HG02759 (cell line): ENCODE measurements at regions not wholly inside any gene's neighbourhood (a gene's known extent, or its start where the extent isn't known, plus 50 kb on each side); places are given as distances from the start of the nearest gene placed in this dataset.
"Not testable (repeated sequence)": the region's sequence is repeated elsewhere in the genome, so short reads cannot be mapped to it uniquely, and the experiment has no call there.

Experiments used
- ATAC-seq: cut with Tn5 transposase; IDR thresholded peaks from one replicate; pipeline ENCODE4 v1.9.1; 2021; ENCODE audit warnings: mild to moderate bottlenecking, moderate library complexity; ENCODE audit not compliant: unreplicated experiment

GRCh38 chr4:111020476-111020875 is 397.6 kb upstream of the PITX2 start:
- no peak for ATAC-seq

DNA sequence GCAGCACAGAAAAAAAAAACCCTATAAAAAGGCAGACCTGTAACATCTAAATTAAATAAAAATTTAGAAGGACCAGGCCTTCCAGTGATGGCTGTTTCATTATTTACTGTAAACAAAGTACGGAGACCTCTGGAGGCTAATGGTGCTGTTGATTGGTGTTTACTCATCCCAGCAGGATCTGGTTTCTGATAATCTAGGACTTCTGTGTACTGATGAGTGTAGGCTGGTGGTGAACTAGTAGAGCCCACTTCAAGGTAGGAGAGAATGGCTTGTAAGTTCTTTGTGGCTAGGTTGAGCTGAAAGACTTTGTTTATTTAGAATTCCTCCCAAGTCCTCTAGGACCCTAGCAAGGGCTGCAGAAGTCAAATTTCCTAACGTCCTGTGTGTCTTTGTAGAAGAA is 398.1 kb upstream of the PITX2 start:
- no peak for ATAC-seq

GRCh38 chr4:111022758-111023157 is 399.9 kb upstream of the PITX2 start:
- ATAC-seq = no peak

GRCh38 chr4:111027526-111027925 is 404.6 kb upstream of the PITX2 start:
- no peak for ATAC-seq

DNA sequence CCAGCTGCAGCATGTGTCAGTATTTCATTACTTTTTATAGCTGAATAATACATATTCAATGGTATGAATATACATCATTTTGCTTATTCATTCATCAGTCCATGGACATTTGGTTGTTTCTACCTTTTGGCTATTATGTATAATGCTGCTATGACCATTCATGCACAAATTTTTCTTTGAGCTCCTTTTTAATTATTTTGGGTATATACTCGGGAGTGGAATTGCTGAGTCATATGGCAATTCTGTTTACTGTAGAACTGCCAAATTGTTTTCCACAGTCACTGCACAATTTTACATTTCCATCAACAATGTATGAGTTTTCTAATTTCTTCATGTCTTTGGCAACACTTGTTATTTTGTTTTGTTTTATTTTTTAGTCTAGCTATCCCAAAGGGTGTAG is 405.9 kb upstream of the PITX2 start:
- no peak for ATAC-seq

DNA sequence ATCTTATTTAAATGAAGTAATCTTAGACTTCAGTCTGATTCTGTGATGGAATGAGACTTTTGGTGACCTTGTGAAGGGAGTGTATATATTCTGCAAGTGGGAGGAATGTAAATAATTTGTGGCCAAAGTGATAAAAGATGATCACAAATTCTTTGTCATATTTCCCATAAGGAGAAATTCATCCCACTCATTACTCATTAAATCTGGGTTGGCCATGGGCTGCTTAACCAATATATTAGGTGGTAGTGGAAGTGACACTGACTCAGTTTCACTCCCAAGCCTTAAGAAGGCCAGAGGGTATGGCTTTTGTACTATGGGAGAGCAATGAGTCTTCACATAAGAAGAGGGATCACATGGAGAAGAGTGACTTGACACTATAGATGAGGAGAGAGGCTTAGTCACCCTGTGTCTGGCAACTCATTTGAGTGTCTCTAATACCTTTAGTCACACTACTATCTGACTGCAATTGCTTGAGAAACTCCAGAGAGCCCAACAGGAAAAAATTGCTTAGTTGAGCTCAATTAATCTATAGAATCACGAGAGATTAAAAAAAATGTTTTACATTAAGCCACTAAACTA is 408.2 kb upstream of the PITX2 start:
- ATAC-seq = no peak

GRCh38 chr4:111031596-111031995 is 408.7 kb upstream of the PITX2 start:
- no peak for ATAC-seq

- ATAC-seq = no peak
Measured at GRCh38 chr4:111037591-111038360, 414.9 kb upstream of the PITX2 start.

GRCh38 chr4:111040904-111041303 is 418.0 kb upstream of the PITX2 start:
- ATAC-seq = no peak

GRCh38 chr4:111043286-111043685 is 420.4 kb upstream of the PITX2 start:
- ATAC-seq = no peak

- no peak for ATAC-seq
Measured at GRCh38 chr4:111045992-111046391, 423.1 kb upstream of the PITX2 start.

DNA sequence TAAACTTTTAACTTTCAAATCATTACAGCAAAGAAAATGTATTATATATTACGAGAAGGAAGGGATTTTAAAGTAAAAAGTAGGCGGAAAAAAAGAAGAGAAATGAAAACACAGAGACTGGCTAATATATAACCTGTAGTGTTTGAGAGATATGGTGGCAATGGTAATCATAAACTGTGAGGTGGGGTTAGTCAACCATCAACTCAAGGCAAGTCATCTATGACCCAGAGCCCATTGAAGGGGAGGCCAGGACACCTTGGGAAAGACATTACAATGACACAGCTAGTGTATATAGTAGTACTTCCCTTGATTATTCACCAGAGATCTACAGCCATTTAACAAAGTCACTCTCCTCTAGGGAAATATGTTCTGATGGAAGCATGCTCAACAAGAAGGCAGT is 423.9 kb upstream of the PITX2 start:
- ATAC-seq = peak; percentile 75

GRCh38 chr4:111048316-111048715 is 425.4 kb upstream of the PITX2 start:
- ATAC-seq = no peak

DNA sequence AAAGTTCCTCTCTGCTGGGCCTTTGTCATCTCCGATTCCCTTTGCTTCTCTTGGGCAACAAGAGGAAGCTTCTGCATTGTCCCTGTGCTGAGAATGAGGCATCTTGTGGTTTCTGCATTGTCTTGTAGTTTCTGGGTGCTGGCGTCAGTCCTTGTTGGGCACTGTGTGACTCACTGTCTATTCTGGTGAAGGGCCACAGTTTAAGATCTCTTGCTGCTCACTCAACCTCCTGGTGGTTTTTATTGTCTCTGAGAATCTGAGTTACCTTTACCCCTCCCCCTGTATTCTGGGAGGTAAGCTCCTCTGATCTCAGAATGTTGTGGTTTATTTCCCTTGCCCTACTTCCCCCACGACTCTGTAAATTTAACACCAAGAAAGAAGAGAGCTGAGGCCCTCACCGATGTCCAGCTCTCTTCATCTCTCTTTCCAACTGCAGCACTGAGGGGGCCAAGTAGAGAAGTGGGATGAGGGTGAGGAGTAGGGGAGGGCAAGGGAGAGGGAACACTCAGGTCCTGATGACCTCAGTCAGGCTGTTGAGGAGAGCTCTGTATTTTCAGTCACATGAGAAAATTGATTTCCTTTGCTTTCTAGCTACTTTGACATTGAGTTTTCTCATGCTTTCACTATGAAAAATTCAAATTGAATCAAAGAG is 441.6 kb upstream of the PITX2 start:
- no peak for ATAC-seq

GRCh38 chr4:111066001-111066400 is 443.1 kb upstream of the PITX2 start:
- no peak for ATAC-seq

DNA sequence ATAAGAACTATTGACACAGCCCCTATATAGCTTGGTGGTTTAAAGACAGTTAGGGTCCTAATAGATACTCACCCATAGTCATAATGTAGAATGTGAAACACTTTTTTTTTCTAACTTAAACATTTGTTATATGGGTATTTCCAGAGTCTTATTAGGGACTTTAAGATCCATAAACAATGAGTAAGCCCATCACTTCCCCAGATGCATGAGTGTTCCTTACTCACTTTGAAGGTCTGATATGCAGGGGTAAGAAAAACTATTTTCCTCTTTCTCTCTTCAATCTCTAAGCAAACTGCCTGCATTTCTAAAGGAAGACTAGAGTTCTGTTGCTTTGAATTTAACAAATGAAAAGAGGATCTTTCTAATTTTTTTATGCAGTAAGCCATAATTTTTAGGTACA is 443.6 kb upstream of the PITX2 start:
- ATAC-seq = no peak

- no peak for ATAC-seq
Measured at GRCh38 chr4:111066887-111067286, 444.0 kb upstream of the PITX2 start.

DNA sequence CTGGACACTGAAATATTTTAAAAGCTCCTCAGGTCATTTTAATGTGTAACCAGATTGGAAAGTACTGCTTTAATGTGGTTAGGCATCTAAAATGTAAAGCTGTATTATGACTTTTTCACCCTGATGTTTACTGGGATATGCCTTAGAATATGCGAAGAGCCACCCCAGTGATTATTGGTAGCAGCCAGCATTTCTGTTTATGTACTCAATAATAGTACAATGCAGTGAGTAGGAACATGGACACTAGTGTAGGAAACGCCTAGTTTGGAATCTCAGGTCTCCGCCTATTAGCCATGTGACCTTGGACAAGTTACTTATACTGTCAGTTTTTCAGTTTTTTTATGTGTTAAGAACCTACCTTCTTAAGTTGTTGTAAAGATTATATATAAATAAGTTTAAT is 446.0 kb upstream of the PITX2 start:
- no peak for ATAC-seq

DNA sequence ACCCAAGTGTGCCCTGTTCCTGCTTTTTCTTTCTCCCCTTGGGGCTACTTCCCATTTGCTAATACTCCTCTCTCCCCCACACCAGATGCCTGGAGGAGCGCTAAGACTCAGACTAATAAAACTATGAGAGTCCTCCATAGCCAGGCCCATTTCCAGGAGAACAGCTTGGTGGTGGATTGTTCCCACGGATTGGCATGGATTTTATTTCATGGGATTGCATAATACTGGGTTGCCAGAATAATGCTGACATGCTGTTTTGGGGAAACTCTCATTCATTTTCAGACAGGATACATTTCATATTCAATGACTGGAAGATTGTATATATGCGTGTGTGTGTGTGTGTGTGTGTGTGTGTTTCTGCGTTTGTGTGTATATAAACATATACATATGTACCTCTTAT is 447.5 kb upstream of the PITX2 start:
- no peak for ATAC-seq

GRCh38 chr4:111074523-111075114 is 451.7 kb upstream of the PITX2 start:
- no peak for ATAC-seq

GRCh38 chr4:111076299-111076698 is 453.4 kb upstream of the PITX2 start:
- ATAC-seq = not testable (repeated sequence)

- no peak for ATAC-seq
Measured at GRCh38 chr4:111108153-111108552, 485.3 kb upstream of the PITX2 start.
